GM12878 (cell line): ENCODE measurements at regions not wholly inside any gene's neighbourhood (a gene's known extent, or its start where the extent isn't known, plus 50 kb on each side); places are given as distances from the start of the nearest gene placed in this dataset.

ENCODE experiments used
- ATAC-seq: fragments of 200-7000 bp; cut with Tn5 transposase; 3 replicates; pipeline ENCODE4 v1.9.1; 2020; ENCODE audit warnings: mild to moderate bottlenecking, moderate library complexity
- BruUV-seq: library from RNA; stranded (reverse); fragments of 400-500 nt; replicated peaks from 2 replicates; lab custom pipeline; 2021; lab: Mats Ljungman, UMichigan
- CTCF ChIA-PET: fragments of 300-600 bp; sonication (Branson Sonifier 250); formaldehyde crosslinking; extraction: SDS; loops from one replicate; lab custom pipeline; 2021; ENCODE audit warnings: inconsistent platforms; lab: Yijun Ruan, JAX
- POLR2A ChIA-PET: fragments of 350-600 bp; formaldehyde crosslinking; extraction: SDS; loops from one replicate; lab custom pipeline; 2021; ENCODE audit warnings: inconsistent platforms; lab: Charles Lee
- RAD21 ChIA-PET: fragments of 300-600 bp; sonication (Branson Sonifier 250); formaldehyde crosslinking; loops from one replicate; lab custom pipeline; 2023; ENCODE audit warnings: antibody characterized with exemption; ENCODE audit not compliant: unreplicated experiment; lab: Charles Lee
- SMC1A ChIA-PET: fragments of 300-600 bp; sonication (Branson Sonifier 250); formaldehyde crosslinking; loops from one replicate; lab custom pipeline; 2023; ENCODE audit not compliant: unreplicated experiment, uncharacterized antibody; lab: Charles Lee
- DNase-seq: peaks from one replicate; pipeline ENCODE4 v3.0.0-alpha.2; 2011; ENCODE audit warnings: low read depth, low spot score
- FAIRE-seq: peaks from 3 replicates; lab custom pipeline; 2011; peaks lifted over from hg19 to GRCh38; lab: Jason Lieb, UNC
- H2AFZ ChIP-seq: 2 replicates; pipeline ENCODE4 v1.6.0; 2011; ENCODE audit warnings: low read depth, low read length, control low read depth; ENCODE audit not compliant: control insufficient read depth
- H3K27ac ChIP-seq: 2 replicates; pipeline ENCODE4 v1.5.1; 2011; ENCODE audit warnings: control low read depth; ENCODE audit not compliant: control insufficient read depth, insufficient read depth
- H3K27me3 ChIP-seq, 2 experiments: replicated peaks in 1 of 2; 2 replicates each; pipeline versions ENCODE4 v1.6.0 to v1.6.1; 2011; ENCODE audit warnings: low read length in 1 of 2; ENCODE audit not compliant: control insufficient read depth in 2 of 2, insufficient read depth in 2 of 2
- H3K36me3 ChIP-seq, 2 experiments: 2 replicates each; pipeline ENCODE4 v1.5.1; 2011; ENCODE audit warnings: low read length in 1 of 2; ENCODE audit not compliant: control insufficient read depth in 2 of 2, insufficient read depth in 2 of 2
- H3K4me1 ChIP-seq: 2 replicates; pipeline ENCODE4 v1.6.1; 2011; ENCODE audit warnings: mild to moderate bottlenecking, low read length, moderate library complexity, mixed read lengths; ENCODE audit not compliant: control insufficient read depth, insufficient read depth
- H3K4me2 ChIP-seq: 2 replicates; pipeline ENCODE4 v1.6.0; 2011; ENCODE audit warnings: control low read depth; ENCODE audit not compliant: control insufficient read depth, insufficient read depth
- H3K4me3 ChIP-seq: fragments of 200-600 bp; sonication (generic); 2 replicates; pipeline ENCODE4 v1.5.1; 2016
- H3K79me2 ChIP-seq: 2 replicates; pipeline ENCODE4 v1.6.0; 2011; ENCODE audit warnings: low read length; ENCODE audit not compliant: control insufficient read depth, insufficient read depth
- H3K9ac ChIP-seq: 2 replicates; pipeline ENCODE4 v1.8.0; 2011; ENCODE audit warnings: low read length, control low read depth, mixed read lengths; ENCODE audit not compliant: control insufficient read depth, insufficient read depth
- H3K9me3 ChIP-seq: replicated peaks from 3 replicates; pipeline ENCODE4 v1.5.1; 2011; ENCODE audit warnings: mild to moderate bottlenecking, low read length; ENCODE audit not compliant: control insufficient read depth, insufficient read depth
- H4K20me1 ChIP-seq: 2 replicates; pipeline ENCODE4 v1.6.0; 2011; ENCODE audit not compliant: control insufficient read depth, insufficient read depth
- IRF4 ChIP-seq: IDR thresholded peaks from 2 replicates; pipeline ENCODE4 v1.6.1; 2011; ENCODE audit warnings: low read depth, low read length
- RAD21 ChIP-seq: IDR thresholded peaks from 2 replicates; pipeline ENCODE4 v1.6.1; 2011; ENCODE audit warnings: mild to moderate bottlenecking, low read depth, low read length, moderate library complexity; ENCODE audit not compliant: insufficient read depth
- RBBP5 ChIP-seq: fragments of 200-600 bp; sonication (generic); conservative IDR thresholded peaks from 2 replicates; pipeline ENCODE4 v1.6.1; 2016
- SMAD1 ChIP-seq: fragments of 450-650 bp; IDR thresholded peaks from 2 replicates; pipeline ENCODE4 v1.6.1; 2018; ENCODE audit warnings: mild to moderate bottlenecking, low read depth; ENCODE audit not compliant: partially characterized antibody
- WGBS: methylation state at CpG from one replicate; pipeline ENCODE4 v1.1.6; 2016; ENCODE audit warnings: low lambda C conversion rate; ENCODE audit not compliant: insufficient replicate concordance, insufficient coverage; ENCODE audit errors: missing lambda C conversion rate; 5-methylcytosine and 5-hydroxymethylcytosine counted together
- in situ Hi-C: fragments of 300-500 bp; cut with MboI; formaldehyde crosslinking; loops from 9 replicates; pipeline ENCODE4 v1.14.3; 2018; ENCODE audit warnings: mixed read lengths
- intact Hi-C: fragments of 100-400 bp; cut with micrococcal nuclease; formaldehyde crosslinking; loops from one replicate; pipeline ENCODE4 v1.14.2; 2022; ENCODE audit not compliant: unreplicated experiment
- TF ChIP-seq, protein P1 (sequence below): fragments of 450-650 bp; formaldehyde crosslinking; IDR thresholded peaks from 2 replicates; pipeline ENCODE4 v1.4.0; 2022; ENCODE audit warnings: mild to moderate bottlenecking, moderate library complexity

DNA sequence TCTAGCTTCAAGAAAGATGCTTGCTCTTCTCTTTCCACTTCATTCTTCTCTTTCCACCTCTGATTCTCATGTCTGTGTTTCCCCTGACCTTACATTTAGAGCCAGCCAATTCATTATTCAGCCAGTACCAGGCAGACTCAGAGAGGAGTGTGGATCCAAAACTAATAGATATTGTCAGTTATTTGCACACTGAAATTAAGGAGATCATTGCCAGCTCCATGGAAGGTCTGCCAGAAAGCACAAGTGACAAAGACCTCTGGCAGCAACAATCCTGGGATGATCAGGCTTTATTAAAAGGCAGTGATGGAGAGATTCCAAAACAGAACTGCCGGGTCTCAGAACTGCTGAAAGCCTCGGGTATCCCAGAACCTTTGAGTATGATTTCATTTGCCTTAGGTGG, 749.4 kb downstream of the XPNPEP1 start:
- H4K20me1 ChIP-seq, result no peaks in the 10 kb centered on the region
- in situ Hi-C loops, result no loop called here
- ChIA-PET CTCF (interaction anchor here (0.9 kb wide), 1 partner anchor 133 kb away, joined by 4 read pairs; no protein-coding TSS in a partner anchor), RAD21 (no interaction called here), POLR2A (no interaction called here), SMC1A (interaction anchor here (1.2 kb wide), 1 partner anchor 8 kb away, joined by 3 read pairs; no protein-coding TSS in a partner anchor)
- no peaks in the 10 kb centered on the region for H3K27me3 ChIP-seq
- no peak for ATAC-seq
- no peak overlapping the region for H3K4me2 ChIP-seq
- BruUV-seq, result no TSS peak
- no peaks in the 10 kb centered on the region for H3K4me1 ChIP-seq
- no peaks in the 10 kb centered on the region for H3K9me3 ChIP-seq
- H3K4me3 ChIP-seq, result no peak overlapping the region
- no peak for DNase-seq
- H3K36me3 ChIP-seq, result no peaks in the 10 kb centered on the region
- no peak overlapping the region for H2AFZ ChIP-seq
- 0% methylated on average over 2 of the region's 2 CpGs for WGBS
- no peaks in the 10 kb centered on the region for H3K79me2 ChIP-seq
- TF ChIP-seq SMAD1 (no peak), RAD21 (no peak), IRF4 (no peak), RBBP5 (no peak)
- TF ChIP-seq, protein P1, sequence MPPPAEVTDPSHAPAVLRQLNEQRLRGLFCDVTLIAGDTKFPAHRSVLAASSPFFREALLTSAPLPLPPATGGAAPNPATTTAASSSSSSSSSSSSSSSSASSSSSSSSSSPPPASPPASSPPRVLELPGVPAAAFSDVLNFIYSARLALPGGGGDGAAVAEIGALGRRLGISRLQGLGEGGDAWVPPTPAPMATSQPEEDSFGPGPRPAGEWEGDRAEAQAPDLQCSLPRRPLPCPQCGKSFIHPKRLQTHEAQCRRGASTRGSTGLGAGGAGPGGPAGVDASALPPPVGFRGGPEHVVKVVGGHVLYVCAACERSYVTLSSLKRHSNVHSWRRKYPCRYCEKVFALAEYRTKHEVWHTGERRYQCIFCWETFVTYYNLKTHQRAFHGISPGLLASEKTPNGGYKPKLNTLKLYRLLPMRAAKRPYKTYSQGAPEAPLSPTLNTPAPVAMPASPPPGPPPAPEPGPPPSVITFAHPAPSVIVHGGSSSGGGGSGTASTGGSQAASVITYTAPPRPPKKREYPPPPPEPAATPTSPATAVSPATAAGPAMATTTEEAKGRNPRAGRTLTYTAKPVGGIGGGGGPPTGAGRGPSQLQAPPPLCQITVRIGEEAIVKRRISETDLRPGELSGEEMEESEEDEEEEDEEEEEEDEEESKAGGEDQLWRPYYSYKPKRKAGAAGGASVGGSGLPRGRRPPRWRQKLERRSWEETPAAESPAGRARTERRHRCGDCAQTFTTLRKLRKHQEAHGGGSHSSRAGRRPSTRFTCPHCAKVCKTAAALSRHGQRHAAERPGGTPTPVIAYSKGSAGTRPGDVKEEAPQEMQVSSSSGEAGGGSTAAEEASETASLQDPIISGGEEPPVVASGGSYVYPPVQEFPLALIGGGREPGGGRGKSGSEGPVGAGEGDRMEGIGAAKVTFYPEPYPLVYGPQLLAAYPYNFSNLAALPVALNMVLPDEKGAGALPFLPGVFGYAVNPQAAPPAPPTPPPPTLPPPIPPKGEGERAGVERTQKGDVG (CRISPR knock-in tag), result no peak
- TF ChIP-seq, all 136 proteins: peak for 0
- no peak for FAIRE-seq
- intact Hi-C loops, result no loop called here
- Histone ChIP-seq H3K9ac (no peak overlapping the region), H3K27ac (no peak overlapping the region)
